Gastroesophageal sphincter (tissue), 3 donors: ENCODE measurements at regions not wholly inside any gene's neighbourhood (a gene's known extent, or its start where the extent isn't known, plus 50 kb on each side); places are given as distances from the start of the nearest gene placed in this dataset.

ENCODE experiments used
- CTCF ChIP-seq, 4 experiments: fragments of 200-600 bp in 2 of 4; fragments of 450-650 bp in 2 of 4; sonication (generic) in 1 of 4; IDR thresholded peaks; one replicate each; pipeline ENCODE4 v1.5.1; 2017 to 2019; ENCODE audit warnings: antibody characterized with exemption in 4 of 4, mild to moderate bottlenecking in 2 of 4, moderate library complexity in 2 of 4
- EP300 ChIP-seq: sonication (generic); formaldehyde crosslinking; IDR thresholded peaks from one replicate; pipeline ENCODE4 v1.6.1; 2017; ENCODE audit warnings: antibody characterized with exemption, mild to moderate bottlenecking
- POLR2AphosphoS5 ChIP-seq: sonication (generic); formaldehyde crosslinking; IDR thresholded peaks from one replicate; pipeline ENCODE4 v1.6.1; 2017; ENCODE audit warnings: antibody characterized with exemption

DNA sequence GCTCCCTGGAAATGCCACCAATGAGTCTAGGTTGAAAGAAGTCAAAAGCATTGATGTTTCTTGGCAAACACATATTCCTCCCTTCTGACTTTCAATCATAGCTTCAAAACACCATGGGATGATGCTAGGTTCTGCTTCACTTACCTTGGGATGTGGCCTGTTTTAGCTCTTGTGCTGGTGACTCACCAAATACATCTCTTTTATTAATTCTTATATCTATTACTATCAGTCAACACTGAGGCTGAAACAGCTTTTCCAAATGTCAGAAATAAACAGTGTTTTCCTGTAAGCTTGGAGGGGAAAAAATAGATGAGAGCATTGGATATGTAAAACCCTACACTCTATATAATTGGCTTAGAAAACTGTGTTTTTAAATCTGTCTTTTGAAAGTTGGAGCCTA is 245.4 kb upstream of the NREP start:
- TF ChIP-seq POLR2AphosphoS5 = no peak
- TF ChIP-seq CTCF (IDR thresholded peaks at IDR 0.05) = no peak
- TF ChIP-seq EP300 = no peak
